DND-41 (cell line): ENCODE measurements at regions not wholly inside any gene's neighbourhood (a gene's known extent, or its start where the extent isn't known, plus 50 kb on each side); places are given as distances from the start of the nearest gene placed in this dataset.

ENCODE experiments used
- ATAC-seq: fragments of 200-7000 bp; cut with Tn5 transposase; 3 replicates; pipeline ENCODE4 v1.9.1; 2021; ENCODE audit warnings: low read depth; ENCODE audit not compliant: insufficient read depth
- DNase-seq: peaks from one replicate; pipeline ENCODE4 v3.0.0-alpha.2; 2020
- H2AFZ ChIP-seq: 2 replicates; pipeline ENCODE4 v1.6.0; 2012; ENCODE audit warnings: low read depth, low read length
- H3K27ac ChIP-seq: 2 replicates; pipeline ENCODE4 v1.5.1; 2012; ENCODE audit warnings: low read length, inconsistent platforms
- H3K27me3 ChIP-seq: fragments of 200-600 bp; sonication (generic); 2 replicates; pipeline ENCODE4 v1.6.0; 2012; ENCODE audit warnings: low read length, mild to moderate bottlenecking, inconsistent platforms; ENCODE audit not compliant: insufficient read depth, poor library complexity
- H3K36me3 ChIP-seq: 2 replicates; pipeline ENCODE4 v1.5.1; 2012; ENCODE audit warnings: low read length, inconsistent platforms; ENCODE audit not compliant: insufficient read depth
- H3K4me1 ChIP-seq: 2 replicates; pipeline ENCODE4 v1.5.1; 2012; ENCODE audit warnings: mild to moderate bottlenecking, low read length; ENCODE audit not compliant: insufficient read depth
- H3K4me2 ChIP-seq: 2 replicates; pipeline ENCODE4 v1.6.0; 2012; ENCODE audit warnings: mild to moderate bottlenecking, moderate library complexity, low read length, inconsistent platforms; ENCODE audit not compliant: insufficient read depth
- H3K4me3 ChIP-seq, 2 experiments: fragments of 200-600 bp in 1 of 2; shearing (Covaris generic) in 1 of 2; 2 replicates each; pipeline ENCODE4 v1.5.1; 2012 to 2016; ENCODE audit warnings: inconsistent platforms in 2 of 2, low read length in 2 of 2, mild to moderate bottlenecking in 2 of 2, low read depth in 1 of 2, moderate library complexity in 1 of 2
- H3K79me2 ChIP-seq: 2 replicates; pipeline ENCODE4 v1.6.0; 2012; ENCODE audit warnings: low read length, inconsistent platforms; ENCODE audit not compliant: insufficient read depth
- H3K9ac ChIP-seq: 2 replicates; pipeline ENCODE4 v1.6.0; 2012; ENCODE audit warnings: low read depth, mild to moderate bottlenecking, inconsistent platforms, low read length, moderate library complexity
- H3K9me3 ChIP-seq: 2 replicates; pipeline ENCODE4 v1.5.1; 2012; ENCODE audit warnings: low read length, moderate library complexity, mild to moderate bottlenecking, inconsistent platforms; ENCODE audit not compliant: insufficient read depth, severe bottlenecking
- H4K20me1 ChIP-seq: 2 replicates; pipeline ENCODE4 v1.6.0; 2012; ENCODE audit warnings: low read length; ENCODE audit not compliant: insufficient read depth
- CTCF ChIP-seq: IDR thresholded peaks from 2 replicates; pipeline ENCODE4 v1.5.1; 2012; ENCODE audit warnings: borderline replicate concordance, low read length, moderate library complexity, mild to moderate bottlenecking; ENCODE audit not compliant: poor library complexity, severe bottlenecking; ENCODE audit errors: extremely low read depth
- EZH2 ChIP-seq: IDR thresholded peaks from 3 replicates; pipeline ENCODE4 v1.6.1; 2012; ENCODE audit warnings: borderline replicate concordance, low read depth, mild to moderate bottlenecking, moderate library complexity, low read length, inconsistent platforms; ENCODE audit not compliant: severe bottlenecking

GRCh38 chr18:60585670-60586069 lies 213.1 kb upstream of the MC4R start:
- Histone ChIP-seq H3K9me3 (no peaks in the 10 kb centered on the region), H3K27me3 (peaks cover 3% of the 10 kb centered on the region), H4K20me1 (no peaks in the 10 kb centered on the region), H3K27ac (no peak overlapping the region), H3K4me1 (no peaks in the 10 kb centered on the region), H3K36me3 (no peaks in the 10 kb centered on the region), H2AFZ (no peak overlapping the region), H3K4me3 (no peak overlapping the region), H3K9ac (no peak overlapping the region), H3K4me2 (no peak overlapping the region), H3K79me2 (no peaks in the 10 kb centered on the region)
- DNase-seq: no peak
- ATAC-seq: no peak
- TF ChIP-seq EZH2 (no peak), CTCF (no peak)

GRCh38 chr18:60593249-60593648 lies 220.7 kb upstream of the MC4R start:
- Histone ChIP-seq H3K36me3 (no peaks in the 10 kb centered on the region), H3K4me1 (no peaks in the 10 kb centered on the region), H3K9ac (no peak overlapping the region), H3K27me3 (peaks cover 8% of the 10 kb centered on the region), H3K9me3 (no peaks in the 10 kb centered on the region), H3K4me3 (no peak overlapping the region), H3K4me2 (no peak overlapping the region), H3K27ac (no peak overlapping the region), H2AFZ (no peak overlapping the region), H4K20me1 (no peaks in the 10 kb centered on the region), H3K79me2 (no peaks in the 10 kb centered on the region)
- ATAC-seq: no peak
- TF ChIP-seq EZH2 (no peak), CTCF (no peak)
- DNase-seq: no peak

- H3K36me3 ChIP-seq: no peaks in the 10 kb centered on the region
- TF ChIP-seq CTCF: no peak
- TF ChIP-seq EZH2: no peak
- no peak overlapping the region for H3K4me2 ChIP-seq
- DNase-seq (no peak), ATAC-seq (no peak)
- H4K20me1 ChIP-seq: no peaks in the 10 kb centered on the region
- no peak overlapping the region for H3K27ac ChIP-seq
- H3K79me2 ChIP-seq: no peaks in the 10 kb centered on the region
- H3K9ac ChIP-seq: no peak overlapping the region
- H3K4me3 ChIP-seq: no peak overlapping the region
- H3K9me3 ChIP-seq: no peaks in the 10 kb centered on the region
- peaks cover 5% of the 10 kb centered on the region for H3K27me3 ChIP-seq
- H2AFZ ChIP-seq: no peak overlapping the region
- H3K4me1 ChIP-seq: no peaks in the 10 kb centered on the region
Measured at GRCh38 chr18:60596928-60597327, 224.4 kb upstream of the MC4R start.

- no peaks in the 10 kb centered on the region for H3K79me2 ChIP-seq
- no peaks in the 10 kb centered on the region for H3K27me3 ChIP-seq
- H3K4me2 ChIP-seq: no peak overlapping the region
- TF ChIP-seq CTCF (no peak), EZH2 (no peak)
- no peak overlapping the region for H2AFZ ChIP-seq
- H3K27ac ChIP-seq: no peak overlapping the region
- no peaks in the 10 kb centered on the region for H3K9me3 ChIP-seq
- H3K36me3 ChIP-seq: no peaks in the 10 kb centered on the region
- H3K4me1 ChIP-seq: no peaks in the 10 kb centered on the region
- no peaks in the 10 kb centered on the region for H4K20me1 ChIP-seq
- ATAC-seq (no peak), DNase-seq (no peak)
- no peak overlapping the region for H3K9ac ChIP-seq
- H3K4me3 ChIP-seq: no peak overlapping the region
Measured at GRCh38 chr18:60599267-60599666, 226.7 kb upstream of the MC4R start.
